ENCODE measurements at regions not wholly inside any gene's neighbourhood (a gene's known extent, or its start where the extent isn't known, plus 50 kb on each side); places are given as distances from the start of the nearest gene placed in this dataset.

DNA sequence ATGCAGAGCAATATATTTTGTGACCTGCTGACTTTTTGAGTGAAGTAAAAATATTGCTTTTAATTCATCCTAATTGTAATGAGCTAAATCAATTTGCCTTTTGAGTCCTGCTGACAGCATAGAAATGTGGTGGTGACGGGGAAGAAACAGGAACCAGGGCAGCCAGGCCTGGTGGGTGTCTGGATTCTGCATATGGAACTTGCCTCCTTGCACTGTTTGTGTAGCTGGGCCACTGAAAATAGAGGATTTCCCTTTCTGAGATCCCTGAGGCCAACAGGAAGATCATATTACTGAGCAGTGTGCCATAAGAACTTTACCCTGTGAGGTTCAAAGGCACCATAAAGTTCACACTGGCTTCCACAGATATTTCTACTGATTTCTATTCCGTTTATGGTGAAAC is 488.4 kb upstream of the AKR1E2 start:
- Histone ChIP-seq H3K9me2 (replicated peaks; ENCODE audit: insufficient read depth, low read length) (no peaks in the 10 kb centered on the region), H3K79me2 (ENCODE audit: insufficient read depth, low read length) (no peaks in the 10 kb centered on the region), H3K27ac (ENCODE audit: low read depth, low read length) (no peak overlapping the region), H4K20me1 (ENCODE audit: low read depth, low read length) (no peaks in the 10 kb centered on the region), H3F3A (ENCODE audit: insufficient read depth) (peaks cover 18% of the 10 kb centered on the region), H3K27me3 (ENCODE audit: low read length) (no peaks in the 10 kb centered on the region), H3K36me3 (ENCODE audit: low read length) (no peaks in the 10 kb centered on the region), H3K4me3 (ENCODE audit: insufficient read depth, low read length, poor library complexity, severe bottlenecking) (no peak overlapping the region), H3K4me2 (ENCODE audit: low read depth, low read length, poor library complexity, severe bottlenecking) (no peak overlapping the region), H3K9me3 (ENCODE audit: insufficient read depth, low read length) (peaks cover 26% of the 10 kb centered on the region), H2AFZ (ENCODE audit: low read depth, low read length, severe bottlenecking) (no peak overlapping the region), H3K9ac (ENCODE audit: low read length) (no peak overlapping the region)
- TF ChIP-seq, protein P1, sequence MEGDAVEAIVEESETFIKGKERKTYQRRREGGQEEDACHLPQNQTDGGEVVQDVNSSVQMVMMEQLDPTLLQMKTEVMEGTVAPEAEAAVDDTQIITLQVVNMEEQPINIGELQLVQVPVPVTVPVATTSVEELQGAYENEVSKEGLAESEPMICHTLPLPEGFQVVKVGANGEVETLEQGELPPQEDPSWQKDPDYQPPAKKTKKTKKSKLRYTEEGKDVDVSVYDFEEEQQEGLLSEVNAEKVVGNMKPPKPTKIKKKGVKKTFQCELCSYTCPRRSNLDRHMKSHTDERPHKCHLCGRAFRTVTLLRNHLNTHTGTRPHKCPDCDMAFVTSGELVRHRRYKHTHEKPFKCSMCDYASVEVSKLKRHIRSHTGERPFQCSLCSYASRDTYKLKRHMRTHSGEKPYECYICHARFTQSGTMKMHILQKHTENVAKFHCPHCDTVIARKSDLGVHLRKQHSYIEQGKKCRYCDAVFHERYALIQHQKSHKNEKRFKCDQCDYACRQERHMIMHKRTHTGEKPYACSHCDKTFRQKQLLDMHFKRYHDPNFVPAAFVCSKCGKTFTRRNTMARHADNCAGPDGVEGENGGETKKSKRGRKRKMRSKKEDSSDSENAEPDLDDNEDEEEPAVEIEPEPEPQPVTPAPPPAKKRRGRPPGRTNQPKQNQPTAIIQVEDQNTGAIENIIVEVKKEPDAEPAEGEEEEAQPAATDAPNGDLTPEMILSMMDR (IDR thresholded peaks at IDR 0.05; ENCODE audit: insufficient read depth, low read length, poor library complexity, severe bottlenecking) = no peak
- no peak for TF ChIP-seq EZH2phosphoT487 (conservative IDR thresholded peaks at IDR 0.05; ENCODE audit: low read length)

DNA sequence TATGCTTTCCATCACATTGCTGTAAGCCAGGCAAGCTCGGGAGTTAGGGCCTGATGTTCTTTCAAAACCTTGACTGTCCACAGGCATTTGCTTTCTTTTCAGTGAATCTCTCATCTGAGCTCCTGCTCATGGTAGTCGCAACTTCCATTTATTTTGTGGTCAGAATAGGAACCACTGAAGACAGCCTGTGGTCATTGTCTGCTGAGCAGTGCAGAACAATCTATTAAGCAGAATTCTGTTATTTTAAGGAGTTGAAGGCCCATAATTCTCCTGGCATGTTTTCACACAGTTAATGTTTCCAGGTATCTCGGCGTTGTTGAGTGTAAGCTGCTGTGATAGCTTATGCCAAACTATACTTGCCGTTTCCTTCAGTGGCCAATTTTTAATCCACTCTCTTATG is 491.1 kb upstream of the AKR1E2 start:
- no peak overlapping the region for H3K4me2 ChIP-seq (ENCODE audit: low read depth, low read length, poor library complexity, severe bottlenecking)
- no peaks in the 10 kb centered on the region for H3K36me3 ChIP-seq (ENCODE audit: low read length)
- no peaks in the 10 kb centered on the region for H3K27me3 ChIP-seq (ENCODE audit: low read length)
- no peak for TF ChIP-seq EZH2phosphoT487 (conservative IDR thresholded peaks at IDR 0.05; ENCODE audit: low read length)
- TF ChIP-seq, protein P1 (IDR thresholded peaks at IDR 0.05; ENCODE audit: insufficient read depth, low read length, poor library complexity, severe bottlenecking) = no peak
- H3K9me3 ChIP-seq (ENCODE audit: insufficient read depth, low read length) = peaks cover 36% of the 10 kb centered on the region
- H3K4me3 ChIP-seq (ENCODE audit: insufficient read depth, low read length, poor library complexity, severe bottlenecking) = no peak overlapping the region
- H4K20me1 ChIP-seq (ENCODE audit: low read depth, low read length) = no peaks in the 10 kb centered on the region
- H3K79me2 ChIP-seq (ENCODE audit: insufficient read depth, low read length) = no peaks in the 10 kb centered on the region
- no peak overlapping the region for H3K27ac ChIP-seq (ENCODE audit: low read depth, low read length)
- H3F3A ChIP-seq (ENCODE audit: insufficient read depth) = peaks cover 18% of the 10 kb centered on the region
- H2AFZ ChIP-seq (ENCODE audit: low read depth, low read length, severe bottlenecking) = no peak overlapping the region
- no peak overlapping the region for H3K9ac ChIP-seq (ENCODE audit: low read length)
- no peaks in the 10 kb centered on the region for H3K9me2 ChIP-seq (replicated peaks; ENCODE audit: insufficient read depth, low read length)

DNA sequence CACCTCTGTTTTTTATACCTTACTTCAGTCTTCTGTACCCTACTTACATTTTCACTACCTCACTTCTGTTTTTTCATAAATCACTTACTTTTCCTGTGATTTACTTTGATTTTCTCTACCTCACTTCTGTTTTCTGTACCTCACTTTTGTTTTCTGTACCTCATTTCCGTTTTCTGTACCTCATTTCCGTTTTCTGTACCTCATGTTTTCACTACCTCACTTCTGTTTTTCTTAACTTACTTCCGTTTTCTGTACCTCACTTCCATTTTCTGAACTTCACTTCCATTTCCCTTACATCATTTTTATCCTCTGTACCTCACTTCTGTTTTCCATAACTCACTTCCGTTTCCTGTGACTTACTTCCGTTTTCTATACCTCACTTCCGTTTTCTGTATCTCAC is 492.0 kb upstream of the AKR1E2 start:
- H3K9me3 ChIP-seq (ENCODE audit: insufficient read depth, low read length) = peaks cover 36% of the 10 kb centered on the region
- no peaks in the 10 kb centered on the region for H3K79me2 ChIP-seq (ENCODE audit: insufficient read depth, low read length)
- no peak overlapping the region for H3K9ac ChIP-seq (ENCODE audit: low read length)
- TF ChIP-seq, protein P1 (IDR thresholded peaks at IDR 0.05; ENCODE audit: insufficient read depth, low read length, poor library complexity, severe bottlenecking) = no peak
- no peak for TF ChIP-seq EZH2phosphoT487 (conservative IDR thresholded peaks at IDR 0.05; ENCODE audit: low read length)
- H4K20me1 ChIP-seq (ENCODE audit: low read depth, low read length) = no peaks in the 10 kb centered on the region
- no peaks in the 10 kb centered on the region for H3K9me2 ChIP-seq (replicated peaks; ENCODE audit: insufficient read depth, low read length)
- H2AFZ ChIP-seq (ENCODE audit: low read depth, low read length, severe bottlenecking) = no peak overlapping the region
- peak overlapping the region; percentile 11 for H3K4me3 ChIP-seq (ENCODE audit: insufficient read depth, low read length, poor library complexity, severe bottlenecking)
- H3K27me3 ChIP-seq (ENCODE audit: low read length) = no peaks in the 10 kb centered on the region
- peaks cover 18% of the 10 kb centered on the region for H3F3A ChIP-seq (ENCODE audit: insufficient read depth)
- H3K27ac ChIP-seq (ENCODE audit: low read depth, low read length) = peak overlapping the region; percentile 46; the same call in 1 of the 2 replicates
- no peaks in the 10 kb centered on the region for H3K36me3 ChIP-seq (ENCODE audit: low read length)
- H3K4me2 ChIP-seq (ENCODE audit: low read depth, low read length, poor library complexity, severe bottlenecking) = no peak overlapping the region
